ENCODE measurements at regions not wholly inside any gene's neighbourhood (a gene's known extent, or its start where the extent isn't known, plus 50 kb on each side); places are given as distances from the start of the nearest gene placed in this dataset.

- no peak for TF ChIP-seq CTCF (IDR thresholded peaks at IDR 0.05; ENCODE audit: control extremely low read depth, extremely low read depth)
- DNase-seq (no peak), ATAC-seq (ENCODE audit: insufficient read depth, low FRiP score) (no peak)
- Histone ChIP-seq H3K27ac (ENCODE audit: low read depth in 1 of 2, low read length in 1 of 2) (no peak overlapping the region), H3K9me3 (ENCODE audit: control insufficient read depth in 4 of 4, insufficient read depth in 3 of 4, low read length in 3 of 4) (peaks cover 0 to 2% (median 0%) of the 10 kb centered on the region in 4 donors), H3K9ac (ENCODE audit: insufficient read depth in 1 of 2, low read length in 2 of 2) (no peak overlapping the region), H3K36me3 (ENCODE audit: control insufficient read depth in 4 of 4, insufficient read depth in 4 of 4, low read length in 4 of 4) (no peaks in the 10 kb centered on the region), H3K4me3 (no peak overlapping the region), H3K4me1 (ENCODE audit: control insufficient read depth in 5 of 5, insufficient read depth in 5 of 5, low read length in 5 of 5) (peaks cover 0 to 21% (median 0%) of the 10 kb centered on the region in 5 donors), H3K27me3 (ENCODE audit: control insufficient read depth in 3 of 3, insufficient read depth in 3 of 3, low read length in 2 of 3) (no peaks in the 10 kb centered on the region)
- WGBS, 2 donors: 89 to 96% methylated on average over 12 of the region's 12 CpGs
Measured at GRCh38 chr22:27556371-27556770, 245.2 kb downstream of the MN1 start.

- Histone ChIP-seq H3K27ac (ENCODE audit: low read depth in 1 of 2, low read length in 1 of 2) (no peak overlapping the region), H3K9ac (ENCODE audit: insufficient read depth in 1 of 2, low read length in 2 of 2) (no peak overlapping the region), H3K4me3 (no peak overlapping the region), H3K9me3 (ENCODE audit: control insufficient read depth in 4 of 4, insufficient read depth in 3 of 4, low read length in 3 of 4) (peaks cover 0 to 2% (median 0%) of the 10 kb centered on the region in 4 donors), H3K27me3 (ENCODE audit: control insufficient read depth in 3 of 3, insufficient read depth in 3 of 3, low read length in 2 of 3) (no peaks in the 10 kb centered on the region), H3K36me3 (ENCODE audit: control insufficient read depth in 4 of 4, insufficient read depth in 4 of 4, low read length in 4 of 4) (no peaks in the 10 kb centered on the region), H3K4me1 (ENCODE audit: control insufficient read depth in 5 of 5, insufficient read depth in 5 of 5, low read length in 5 of 5) (peaks cover 0 to 21% (median 0%) of the 10 kb centered on the region in 5 donors)
- no peak for ATAC-seq (ENCODE audit: insufficient read depth, low FRiP score)
- no peak for TF ChIP-seq CTCF (IDR thresholded peaks at IDR 0.05; ENCODE audit: control extremely low read depth, extremely low read depth)
- WGBS, 2 donors: 83% methylated on average over 12 of the region's 12 CpGs
- peak; percentile 29 to 63 (median 40) for DNase-seq
Measured at GRCh38 chr22:27557286-27558008, 244.1 kb downstream of the MN1 start.

- Histone ChIP-seq H3K4me1 (ENCODE audit: control insufficient read depth in 5 of 5, insufficient read depth in 5 of 5, low read length in 5 of 5) (peaks cover 0 to 19% (median 0%) of the 10 kb centered on the region in 5 donors), H3K9ac (ENCODE audit: insufficient read depth in 1 of 2, low read length in 2 of 2) (no peak overlapping the region), H3K4me3 (no peak overlapping the region), H3K27ac (ENCODE audit: low read depth in 1 of 2, low read length in 1 of 2) (no peak overlapping the region), H3K36me3 (ENCODE audit: control insufficient read depth in 4 of 4, insufficient read depth in 4 of 4, low read length in 4 of 4) (no peaks in the 10 kb centered on the region), H3K27me3 (ENCODE audit: control insufficient read depth in 3 of 3, insufficient read depth in 3 of 3, low read length in 2 of 3) (no peaks in the 10 kb centered on the region), H3K9me3 (ENCODE audit: control insufficient read depth in 4 of 4, insufficient read depth in 3 of 4, low read length in 3 of 4) (peaks cover 0 to 3% (median 0%) of the 10 kb centered on the region in 4 donors)
- WGBS, 2 donors: 84 to 92% methylated on average over 11 of the region's 11 CpGs
- no peak for DNase-seq
- no peak for ATAC-seq (ENCODE audit: insufficient read depth, low FRiP score)
- TF ChIP-seq CTCF (IDR thresholded peaks at IDR 0.05; ENCODE audit: control extremely low read depth, extremely low read depth): no peak
Measured at GRCh38 chr22:27558658-27559371, 242.7 kb downstream of the MN1 start.

Data from lung (tissue), 11 donors.